Peyer's patch (tissue), 4 donors: ENCODE measurements at regions not wholly inside any gene's neighbourhood (a gene's known extent, or its start where the extent isn't known, plus 50 kb on each side); places are given as distances from the start of the nearest gene placed in this dataset.

Experiments
- CTCF ChIP-seq, 6 experiments: fragments of 450-650 bp in 4 of 6; fragments of 200-600 bp in 2 of 6; sonication (generic) in 1 of 6; IDR thresholded peaks; one replicate each; pipeline ENCODE4 v1.5.1; 2017 to 2019; ENCODE audit warnings: antibody characterized with exemption in 6 of 6, mild to moderate bottlenecking in 3 of 6, moderate library complexity in 1 of 6
- POLR2A ChIP-seq, 2 donors: fragments of 450-650 bp; IDR thresholded peaks; one replicate each; pipeline ENCODE4 v1.5.1; 2017; ENCODE audit warnings: antibody characterized with exemption in 2 of 2, mild to moderate bottlenecking in 2 of 2, moderate library complexity in 2 of 2

DNA sequence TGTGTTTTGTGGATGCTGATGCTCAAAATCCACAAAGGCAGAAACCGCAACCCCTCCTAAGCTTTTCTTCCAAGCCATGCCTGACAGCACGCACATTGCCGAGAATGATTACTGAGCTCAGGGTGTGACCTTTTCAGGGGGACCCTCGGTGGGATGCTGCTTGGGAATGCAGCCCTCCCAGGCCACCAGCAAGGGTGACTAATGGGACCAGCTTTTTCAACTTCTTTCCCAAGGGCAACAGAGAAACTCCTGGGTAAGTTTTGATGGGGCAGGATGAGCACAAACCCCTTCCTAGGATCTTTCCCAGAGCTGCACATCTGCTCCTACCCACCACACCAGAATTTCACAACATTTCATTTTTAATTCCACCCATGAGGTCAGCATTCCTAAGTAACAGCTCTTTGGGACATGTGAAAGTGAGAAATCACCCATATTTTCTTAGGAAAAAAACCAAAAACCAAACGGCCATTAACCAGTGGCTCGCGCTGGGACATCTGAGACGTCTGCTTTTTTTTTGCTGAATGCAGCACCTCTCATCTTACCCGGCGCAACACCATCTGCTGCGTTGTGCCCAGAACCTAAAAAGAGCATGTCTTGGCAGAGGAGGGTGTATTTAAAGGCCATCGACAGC, 119.0 kb downstream of the ARL4C start:
- TF ChIP-seq CTCF (IDR thresholded peaks at IDR 0.05) (no peak), POLR2A (IDR thresholded peaks at IDR 0.05) (no peak)
